ENCODE measurements at regions not wholly inside any gene's neighbourhood (a gene's known extent, or its start where the extent isn't known, plus 50 kb on each side); places are given as distances from the start of the nearest gene placed in this dataset.
"Not testable (repeated sequence)": the region's sequence is repeated elsewhere in the genome, so short reads cannot be mapped to it uniquely, and the experiment has no call there.

DNA sequence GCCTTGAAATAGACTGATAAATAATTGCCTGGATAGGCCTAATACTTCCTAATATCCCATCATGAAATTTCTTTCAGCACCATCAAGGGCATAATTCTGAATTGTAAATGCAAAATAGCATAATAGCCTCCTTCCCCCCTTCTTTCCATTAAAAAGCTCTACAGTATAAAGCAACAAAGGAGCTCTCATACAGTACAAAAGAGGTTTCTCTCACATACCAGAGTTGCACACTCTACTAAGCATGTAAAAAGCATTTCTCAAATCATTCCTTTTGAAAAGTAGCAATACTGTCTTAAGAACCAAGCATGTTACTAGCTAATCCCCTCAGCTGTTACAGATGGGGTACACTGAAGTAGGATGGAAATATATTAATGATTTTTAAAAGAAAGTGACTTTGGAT, 509.0 kb downstream of the KLHL13 start:
- no peak overlapping the region for H3K4me3 Mint-ChIP-seq (ENCODE audit: unreplicated experiment)
- no peak overlapping the region for H3K27ac Mint-ChIP-seq (ENCODE audit: unreplicated experiment)
- no peaks in the 10 kb centered on the region for H3K36me3 Mint-ChIP-seq (ENCODE audit: low read depth)
- H3K27me3 Mint-ChIP-seq (ENCODE audit: low read depth) = no peaks in the 10 kb centered on the region
- no peak for DNase-seq (ENCODE audit: low spot score)
- TF ChIP-seq, protein P1, sequence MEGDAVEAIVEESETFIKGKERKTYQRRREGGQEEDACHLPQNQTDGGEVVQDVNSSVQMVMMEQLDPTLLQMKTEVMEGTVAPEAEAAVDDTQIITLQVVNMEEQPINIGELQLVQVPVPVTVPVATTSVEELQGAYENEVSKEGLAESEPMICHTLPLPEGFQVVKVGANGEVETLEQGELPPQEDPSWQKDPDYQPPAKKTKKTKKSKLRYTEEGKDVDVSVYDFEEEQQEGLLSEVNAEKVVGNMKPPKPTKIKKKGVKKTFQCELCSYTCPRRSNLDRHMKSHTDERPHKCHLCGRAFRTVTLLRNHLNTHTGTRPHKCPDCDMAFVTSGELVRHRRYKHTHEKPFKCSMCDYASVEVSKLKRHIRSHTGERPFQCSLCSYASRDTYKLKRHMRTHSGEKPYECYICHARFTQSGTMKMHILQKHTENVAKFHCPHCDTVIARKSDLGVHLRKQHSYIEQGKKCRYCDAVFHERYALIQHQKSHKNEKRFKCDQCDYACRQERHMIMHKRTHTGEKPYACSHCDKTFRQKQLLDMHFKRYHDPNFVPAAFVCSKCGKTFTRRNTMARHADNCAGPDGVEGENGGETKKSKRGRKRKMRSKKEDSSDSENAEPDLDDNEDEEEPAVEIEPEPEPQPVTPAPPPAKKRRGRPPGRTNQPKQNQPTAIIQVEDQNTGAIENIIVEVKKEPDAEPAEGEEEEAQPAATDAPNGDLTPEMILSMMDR (IDR thresholded peaks at IDR 0.05) = no peak
- peaks cover 25% of the 10 kb centered on the region for H3K9me3 Mint-ChIP-seq (ENCODE audit: low read depth)
- H3K4me1 Mint-ChIP-seq (ENCODE audit: low read depth) = no peaks in the 10 kb centered on the region

DNA sequence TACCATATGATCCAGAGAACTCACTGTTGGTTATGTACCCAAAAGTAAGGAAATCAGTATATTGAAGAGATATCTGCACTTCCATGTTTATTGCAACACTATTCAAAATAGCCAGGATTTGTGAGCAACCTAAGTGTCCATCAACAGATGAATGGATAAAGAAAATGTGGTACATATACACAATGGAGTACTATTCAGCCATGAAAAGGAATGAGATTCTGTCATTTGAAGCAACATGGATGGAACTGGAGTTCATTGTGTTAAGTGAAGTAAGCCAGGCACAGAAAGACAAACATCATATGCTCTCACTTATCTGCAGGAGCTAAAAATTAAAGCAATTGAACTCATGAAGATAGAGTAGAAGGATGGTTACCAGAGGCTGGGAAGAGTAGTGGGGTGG, 510.5 kb downstream of the KLHL13 start:
- not testable (repeated sequence) for DNase-seq (ENCODE audit: low spot score); H3K4me1 Mint-ChIP-seq (ENCODE audit: low read depth); H3K36me3 Mint-ChIP-seq (ENCODE audit: low read depth); H3K27me3 Mint-ChIP-seq (ENCODE audit: low read depth); H3K4me3 Mint-ChIP-seq (ENCODE audit: unreplicated experiment); H3K27ac Mint-ChIP-seq (ENCODE audit: unreplicated experiment)
- peaks cover 29% of the 10 kb centered on the region for H3K9me3 Mint-ChIP-seq (ENCODE audit: low read depth)

DNA sequence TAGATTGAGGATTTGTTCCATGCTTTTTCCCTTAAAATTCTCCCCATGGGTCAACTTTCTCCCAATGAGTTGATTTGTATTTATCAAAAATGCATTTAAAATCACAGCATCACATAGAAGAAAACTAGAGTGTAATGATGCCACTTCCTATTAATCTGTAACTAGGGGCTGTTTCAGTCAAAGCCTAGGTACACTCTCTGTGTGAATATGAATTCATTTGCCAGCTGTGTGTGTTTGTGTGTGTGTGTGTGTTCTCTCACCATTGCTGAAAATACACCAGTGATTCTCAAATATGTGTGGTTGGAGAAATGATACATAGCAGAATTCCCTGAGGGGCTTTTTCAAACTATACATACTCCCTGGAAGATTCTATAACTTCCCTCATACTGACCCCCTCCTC, 546.5 kb downstream of the KLHL13 start:
- Mint-ChIP-seq H3K36me3 (ENCODE audit: low read depth) (peaks cover 2% of the 10 kb centered on the region), H3K9me3 (ENCODE audit: low read depth) (peaks cover 30% of the 10 kb centered on the region), H3K27ac (ENCODE audit: unreplicated experiment) (no peak overlapping the region), H3K4me1 (ENCODE audit: low read depth) (no peaks in the 10 kb centered on the region), H3K27me3 (ENCODE audit: low read depth) (no peaks in the 10 kb centered on the region), H3K4me3 (ENCODE audit: unreplicated experiment) (no peak overlapping the region)
- TF ChIP-seq, protein P1 (IDR thresholded peaks at IDR 0.05) = no peak
- DNase-seq (ENCODE audit: low spot score) = no peak

DNA sequence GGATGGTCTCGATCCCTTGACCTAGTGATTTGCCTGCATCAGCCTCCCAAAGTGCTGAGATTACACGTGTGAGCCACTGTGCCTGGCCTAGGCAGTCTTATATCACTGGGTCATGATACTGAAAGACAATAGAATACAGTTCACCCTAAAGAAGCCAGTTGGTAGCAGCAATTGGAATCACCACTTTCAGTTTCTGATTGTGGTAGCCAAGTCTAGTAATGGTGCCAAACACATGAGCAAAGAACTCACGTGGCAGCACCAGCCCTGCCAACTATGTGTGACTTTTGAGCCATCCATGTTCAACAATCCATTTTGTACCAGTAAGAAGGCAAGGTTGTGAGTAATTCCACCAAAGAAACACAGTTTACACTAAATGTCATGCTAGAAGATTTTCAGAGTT, 548.4 kb downstream of the KLHL13 start:
- TF ChIP-seq, protein P1 (IDR thresholded peaks at IDR 0.05) = no peak
- Mint-ChIP-seq H3K27ac (ENCODE audit: unreplicated experiment) (no peak overlapping the region), H3K36me3 (ENCODE audit: low read depth) (peaks cover 2% of the 10 kb centered on the region), H3K4me1 (ENCODE audit: low read depth) (no peaks in the 10 kb centered on the region), H3K9me3 (ENCODE audit: low read depth) (peaks cover 38% of the 10 kb centered on the region), H3K4me3 (ENCODE audit: unreplicated experiment) (no peak overlapping the region), H3K27me3 (ENCODE audit: low read depth) (no peaks in the 10 kb centered on the region)
- DNase-seq (ENCODE audit: low spot score) = no peak

DNA sequence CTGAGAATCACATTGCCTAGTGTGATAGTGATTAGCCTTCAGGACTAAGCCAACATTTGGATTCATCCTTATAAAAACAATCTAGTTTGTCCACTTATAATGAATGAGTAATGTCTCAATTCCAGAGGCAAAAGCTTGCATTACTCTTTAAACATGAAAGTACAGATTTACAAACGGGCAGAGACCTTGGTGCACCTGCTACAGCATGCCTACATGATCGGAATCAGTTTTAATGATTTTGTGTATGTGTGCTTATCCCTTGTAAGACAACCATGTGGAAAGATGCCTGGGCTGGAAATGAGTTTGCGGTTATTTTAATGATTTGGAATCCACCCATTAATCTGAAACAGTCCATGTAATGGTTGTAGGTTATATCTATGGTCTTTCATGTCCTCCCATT, 572.7 kb downstream of the KLHL13 start:
- DNase-seq (ENCODE audit: low spot score) = no peak
- H3K27ac Mint-ChIP-seq (ENCODE audit: unreplicated experiment) = no peak overlapping the region
- no peak overlapping the region for H3K4me3 Mint-ChIP-seq (ENCODE audit: unreplicated experiment)

GRCh38 chrX:117539090-117539418, 577.6 kb downstream of the KLHL13 start:
- Mint-ChIP-seq H3K27me3 (ENCODE audit: low read depth) (no peaks in the 10 kb centered on the region), H3K27ac (ENCODE audit: unreplicated experiment) (no peak overlapping the region), H3K4me3 (ENCODE audit: unreplicated experiment) (no peak overlapping the region), H3K9me3 (ENCODE audit: low read depth) (peaks cover 17% of the 10 kb centered on the region), H3K4me1 (ENCODE audit: low read depth) (no peaks in the 10 kb centered on the region), H3K36me3 (ENCODE audit: low read depth) (no peaks in the 10 kb centered on the region)
- DNase-seq (ENCODE audit: low spot score) = no peak
- TF ChIP-seq, protein P1 (IDR thresholded peaks at IDR 0.05) = no peak

More for the DNA sequence above, 572.7 kb downstream of the KLHL13 start:
- TF ChIP-seq, protein P1 (IDR thresholded peaks at IDR 0.05) = no peak
- Mint-ChIP-seq H3K4me1 (ENCODE audit: low read depth) (no peaks in the 10 kb centered on the region), H3K9me3 (ENCODE audit: low read depth) (peaks cover 30% of the 10 kb centered on the region), H3K27me3 (ENCODE audit: low read depth) (no peaks in the 10 kb centered on the region), H3K36me3 (ENCODE audit: low read depth) (no peaks in the 10 kb centered on the region)

All from chondrocyte (in vitro differentiated cells).